ENCODE measurements at regions not wholly inside any gene's neighbourhood (a gene's known extent, or its start where the extent isn't known, plus 50 kb on each side); places are given as distances from the start of the nearest gene placed in this dataset.

GRCh38 chr2:118431997-118432396 lies 343.7 kb downstream of the INSIG2 start:
- H3K9ac ChIP-seq: no peak overlapping the region
- no peak overlapping the region for H3K27ac ChIP-seq
- no peak overlapping the region for H2AFZ ChIP-seq
- H3K4me1 ChIP-seq: no peaks in the 10 kb centered on the region
- H3K36me3 ChIP-seq (ENCODE audit: control insufficient read depth, insufficient read depth, low read length): no peaks in the 10 kb centered on the region
- no peaks in the 10 kb centered on the region for H3K27me3 ChIP-seq (ENCODE audit: control insufficient read depth, insufficient read depth, low read length)
- H3K79me2 ChIP-seq: no peaks in the 10 kb centered on the region
- no peaks in the 10 kb centered on the region for H3K9me3 ChIP-seq (ENCODE audit: control insufficient read depth, low read length)
- no peak overlapping the region for H3K4me3 ChIP-seq (ENCODE audit: low read depth, low read length)
- no peak overlapping the region for H3K4me2 ChIP-seq (ENCODE audit: low read length)
- TF ChIP-seq CTCF (IDR thresholded peaks at IDR 0.05): no peak

- Histone ChIP-seq H3K4me1 (no peaks in the 10 kb centered on the region), H3K9me3 (ENCODE audit: control insufficient read depth, low read length) (no peaks in the 10 kb centered on the region), H3K79me2 (no peaks in the 10 kb centered on the region), H3K36me3 (ENCODE audit: control insufficient read depth, insufficient read depth, low read length) (no peaks in the 10 kb centered on the region), H3K27ac (no peak overlapping the region), H3K4me2 (ENCODE audit: low read length) (no peak overlapping the region), H3K4me3 (ENCODE audit: low read depth, low read length) (no peak overlapping the region), H3K27me3 (ENCODE audit: control insufficient read depth, insufficient read depth, low read length) (no peaks in the 10 kb centered on the region), H2AFZ (no peak overlapping the region), H3K9ac (no peak overlapping the region)
- no peak for TF ChIP-seq CTCF (IDR thresholded peaks at IDR 0.05)
These were observed 343.3 kb downstream of the INSIG2 start for GRCh38 chr2:118431586-118431985.

- H3K27ac ChIP-seq: no peak overlapping the region
- no peaks in the 10 kb centered on the region for H3K36me3 ChIP-seq (ENCODE audit: control insufficient read depth, insufficient read depth, low read length)
- no peak for TF ChIP-seq CTCF (IDR thresholded peaks at IDR 0.05)
- no peak overlapping the region for H3K4me3 ChIP-seq (ENCODE audit: low read depth, low read length)
- no peak overlapping the region for H3K4me2 ChIP-seq (ENCODE audit: low read length)
- H3K27me3 ChIP-seq (ENCODE audit: control insufficient read depth, insufficient read depth, low read length): no peaks in the 10 kb centered on the region
- H3K9me3 ChIP-seq (ENCODE audit: control insufficient read depth, low read length): no peaks in the 10 kb centered on the region
- H3K9ac ChIP-seq: no peak overlapping the region
- no peaks in the 10 kb centered on the region for H3K79me2 ChIP-seq
- H3K4me1 ChIP-seq: no peaks in the 10 kb centered on the region
- H2AFZ ChIP-seq: no peak overlapping the region
These were observed 342.9 kb downstream of the INSIG2 start for GRCh38 chr2:118431165-118431517.

GRCh38 chr2:118430510-118431164 lies 342.4 kb downstream of the INSIG2 start:
- no peak for TF ChIP-seq CTCF (IDR thresholded peaks at IDR 0.05)
- no peak overlapping the region for H3K27ac ChIP-seq
- H3K27me3 ChIP-seq (ENCODE audit: control insufficient read depth, insufficient read depth, low read length): no peaks in the 10 kb centered on the region
- H3K79me2 ChIP-seq: no peaks in the 10 kb centered on the region
- no peak overlapping the region for H2AFZ ChIP-seq
- no peak overlapping the region for H3K9ac ChIP-seq
- H3K36me3 ChIP-seq (ENCODE audit: control insufficient read depth, insufficient read depth, low read length): no peaks in the 10 kb centered on the region
- no peaks in the 10 kb centered on the region for H3K9me3 ChIP-seq (ENCODE audit: control insufficient read depth, low read length)
- no peak overlapping the region for H3K4me3 ChIP-seq (ENCODE audit: low read depth, low read length)
- no peaks in the 10 kb centered on the region for H3K4me1 ChIP-seq
- H3K4me2 ChIP-seq (ENCODE audit: low read length): no peak overlapping the region

- H3K9me3 ChIP-seq (ENCODE audit: control insufficient read depth, low read length): no peaks in the 10 kb centered on the region
- no peak overlapping the region for H3K27ac ChIP-seq
- H3K27me3 ChIP-seq (ENCODE audit: control insufficient read depth, insufficient read depth, low read length): no peaks in the 10 kb centered on the region
- no peak overlapping the region for H3K4me2 ChIP-seq (ENCODE audit: low read length)
- no peaks in the 10 kb centered on the region for H3K79me2 ChIP-seq
- no peak overlapping the region for H2AFZ ChIP-seq
- no peaks in the 10 kb centered on the region for H3K36me3 ChIP-seq (ENCODE audit: control insufficient read depth, insufficient read depth, low read length)
- H3K4me3 ChIP-seq (ENCODE audit: low read depth, low read length): no peak overlapping the region
- H3K9ac ChIP-seq: no peak overlapping the region
- no peak for TF ChIP-seq CTCF (IDR thresholded peaks at IDR 0.05)
- no peaks in the 10 kb centered on the region for H3K4me1 ChIP-seq
These were observed 336.9 kb downstream of the INSIG2 start for GRCh38 chr2:118425191-118425590.

All from parathyroid adenoma (tissue), 2 donors.